Lower leg skin (tissue), 4 donors: ENCODE measurements at regions not wholly inside any gene's neighbourhood (a gene's known extent, or its start where the extent isn't known, plus 50 kb on each side); places are given as distances from the start of the nearest gene placed in this dataset.

Experiments
- DNase-seq, 2 donors: peaks; one replicate each; pipeline ENCODE4 v3.0.0-alpha.2; 2019; ENCODE audit warnings: low spot score in 2 of 2
- H3K4me3 ChIP-seq: fragments of 200-600 bp; sonication (generic); 2 replicates; pipeline ENCODE4 v1.5.1; 2017; ENCODE audit warnings: mild to moderate bottlenecking, low read depth; ENCODE audit not compliant: poor library complexity, severe bottlenecking
- CTCF ChIP-seq, 3 donors: fragments of 450-650 bp; IDR thresholded peaks; one replicate each; pipeline ENCODE4 v1.5.1; 2016; ENCODE audit warnings: antibody characterized with exemption in 3 of 3, mild to moderate bottlenecking in 3 of 3, moderate library complexity in 2 of 3
- POLR2A ChIP-seq, 2 donors: fragments of 450-650 bp; IDR thresholded peaks; one replicate each; pipeline ENCODE4 v1.6.1; 2016 to 2017; ENCODE audit warnings: antibody characterized with exemption in 2 of 2, mild to moderate bottlenecking in 1 of 2, moderate library complexity in 1 of 2
- WGBS, 2 donors: methylation state at CpG; one replicate each; pipeline ENCODE4 v1.1.5; 2018; 5-methylcytosine and 5-hydroxymethylcytosine counted together
- intact Hi-C: fragments of 100-400 bp; cut with DNase I; formaldehyde crosslinking; loops from one replicate; pipeline ENCODE4 v1.15.0; 2023; ENCODE audit warnings: low total_unique reads

DNA sequence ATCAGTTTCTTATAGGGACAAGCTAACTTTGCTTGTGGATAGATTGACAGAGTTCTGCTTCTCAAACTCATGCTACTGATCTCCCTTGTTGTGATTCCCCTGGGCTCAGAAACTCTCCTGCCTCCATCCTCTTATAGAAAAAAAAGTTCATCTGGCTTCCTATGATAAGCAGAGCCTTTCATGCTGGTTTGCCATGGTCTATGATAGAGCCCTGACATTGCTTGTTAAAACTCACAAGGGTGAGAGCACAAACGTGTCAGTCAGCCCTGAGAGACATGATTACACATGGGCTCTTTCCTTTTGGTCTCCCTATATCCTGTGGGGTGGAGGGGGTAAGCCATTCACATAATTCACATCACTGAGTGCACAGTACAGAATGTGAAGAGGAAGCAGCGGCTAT lies 121.8 kb downstream of the TDRD15 start:
- no peak for TF ChIP-seq CTCF (IDR thresholded peaks at IDR 0.05)
- TF ChIP-seq POLR2A (IDR thresholded peaks at IDR 0.05) = no peak
- WGBS, 2 donors = 85 to 86% methylated on average over 2 of the region's 2 CpGs
- H3K4me3 ChIP-seq = no peak overlapping the region
- intact Hi-C loops = no loop called here
- DNase-seq = no peak

DNA sequence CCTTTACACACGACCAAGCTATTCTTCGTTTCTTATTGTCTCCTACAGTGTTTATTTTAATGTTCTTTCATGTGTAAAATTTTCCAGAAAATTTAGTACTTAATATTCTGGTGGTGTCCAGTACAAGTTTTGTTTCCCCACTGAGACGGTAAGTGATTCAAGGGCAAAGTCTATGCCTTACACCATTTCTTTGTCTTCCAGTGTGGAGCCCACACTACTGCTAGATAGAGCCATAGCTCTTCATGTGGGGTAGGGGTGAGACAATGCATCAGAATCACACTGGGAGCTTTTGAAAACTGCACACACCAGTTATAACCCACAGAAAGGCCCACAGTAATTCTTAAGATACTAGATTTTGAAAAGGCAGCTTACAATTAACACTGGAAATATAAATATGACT lies 125.6 kb downstream of the TDRD15 start:
- WGBS, 2 donors = 89 to 94% methylated on average over 3 of the region's 3 CpGs
- no peak overlapping the region for H3K4me3 ChIP-seq
- intact Hi-C loops = no loop called here

GRCh38 chr2:21250673-21251072 lies 126.9 kb downstream of the TDRD15 start:
- H3K4me3 ChIP-seq = no peak overlapping the region
- no peak for TF ChIP-seq CTCF (IDR thresholded peaks at IDR 0.05)
- no peak for TF ChIP-seq POLR2A (IDR thresholded peaks at IDR 0.05)
- DNase-seq = no peak
- intact Hi-C loops = no loop called here

More for the DNA sequence above, 125.6 kb downstream of the TDRD15 start:
- DNase-seq = no peak
- TF ChIP-seq POLR2A (IDR thresholded peaks at IDR 0.05) (no peak), CTCF (IDR thresholded peaks at IDR 0.05) (no peak)

- intact Hi-C loops = no loop called here
- WGBS, 2 donors = 59 to 63% methylated on average over 5 of the region's 5 CpGs
- DNase-seq = no peak
- no peak overlapping the region for H3K4me3 ChIP-seq
- TF ChIP-seq CTCF (IDR thresholded peaks at IDR 0.05) (no peak), POLR2A (IDR thresholded peaks at IDR 0.05) (no peak)
Observed at GRCh38 chr2:21251216-21251980, 127.6 kb downstream of the TDRD15 start.

DNA sequence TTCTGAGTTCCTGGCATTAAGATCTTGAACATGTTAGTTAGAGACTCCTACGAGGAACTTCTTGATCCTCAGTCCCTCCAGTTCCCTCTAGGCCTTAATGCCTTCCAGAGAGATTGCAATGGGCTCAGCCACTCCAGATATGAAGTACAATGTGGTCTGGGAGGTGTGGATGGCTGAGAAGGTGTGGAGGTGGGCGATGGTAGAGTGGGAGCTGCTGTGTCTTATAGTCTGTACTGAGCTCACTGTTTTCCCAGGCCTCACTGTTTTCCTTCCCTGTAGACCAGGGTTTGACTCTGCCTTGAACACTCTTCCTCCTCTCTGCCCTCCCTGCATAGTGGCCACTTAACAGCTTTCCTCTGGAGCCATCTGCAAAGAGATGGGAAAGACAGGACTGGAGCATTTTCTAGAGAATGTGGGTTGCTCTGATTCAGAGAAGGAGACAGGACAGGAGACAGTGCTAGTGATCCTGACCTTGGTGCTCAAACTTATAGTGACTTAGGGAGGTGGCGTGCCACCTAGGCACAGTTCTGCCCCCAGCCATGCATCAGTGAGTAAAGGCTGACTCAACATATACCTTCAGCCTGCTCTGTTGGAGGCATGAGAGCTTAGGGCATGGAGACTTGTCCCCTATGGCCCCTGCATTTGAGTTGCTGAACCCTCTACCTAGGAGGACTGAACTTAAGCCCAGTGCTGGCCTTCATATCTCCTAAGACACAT lies 129.7 kb downstream of the TDRD15 start:
- peak in 1 of 2 donors; percentile 50 for DNase-seq
- intact Hi-C loops = no loop called here
- TF ChIP-seq POLR2A (IDR thresholded peaks at IDR 0.05) = no peak
- TF ChIP-seq CTCF (IDR thresholded peaks at IDR 0.05) = no peak
- 85 to 87% methylated on average over 3 of the region's 3 CpGs for WGBS, 2 donors
- no peak overlapping the region for H3K4me3 ChIP-seq
